ENCODE measurements at regions not wholly inside any gene's neighbourhood (a gene's known extent, or its start where the extent isn't known, plus 50 kb on each side); places are given as distances from the start of the nearest gene placed in this dataset.
A peak's percentile ranks its signal among the peaks of the same experiment; 100 is the strongest.

DNA sequence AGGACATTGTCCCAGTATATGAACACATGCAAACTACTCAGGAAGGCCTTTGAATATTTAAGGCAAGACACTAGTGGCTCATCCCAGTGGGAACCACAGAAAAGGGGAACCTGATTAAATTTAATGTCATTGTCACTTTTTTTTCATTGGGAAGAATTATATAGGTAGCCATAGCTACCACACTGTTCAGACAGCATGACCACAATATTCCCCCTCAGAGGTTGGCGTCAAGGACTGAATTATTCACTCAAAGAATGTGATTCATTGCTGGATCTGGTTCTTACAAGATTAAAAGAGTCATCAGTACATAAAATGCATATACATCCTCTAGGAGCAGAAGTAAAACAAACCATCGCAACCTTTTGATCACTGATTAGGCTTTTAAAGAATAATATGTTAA, 92.0 kb upstream of the SMARCAD1 start:
- intact Hi-C loops (cut with micrococcal nuclease) = no loop called here
- Mint-ChIP-seq H3K4me3 (no peak overlapping the region), H3K9me3 (no peaks in the 10 kb centered on the region), H3K4me1 (ENCODE audit: low read depth) (no peaks in the 10 kb centered on the region), H3K27me3 (no peaks in the 10 kb centered on the region), H3K36me3 (ENCODE audit: low read depth) (no peaks in the 10 kb centered on the region), H3K27ac (no peak overlapping the region)
- ChIA-PET POLR2A (no interaction called here), CTCF (no interaction called here)
- ATAC-seq (no peak), DNase-seq (no peak)
- TF ChIP-seq, protein P1, sequence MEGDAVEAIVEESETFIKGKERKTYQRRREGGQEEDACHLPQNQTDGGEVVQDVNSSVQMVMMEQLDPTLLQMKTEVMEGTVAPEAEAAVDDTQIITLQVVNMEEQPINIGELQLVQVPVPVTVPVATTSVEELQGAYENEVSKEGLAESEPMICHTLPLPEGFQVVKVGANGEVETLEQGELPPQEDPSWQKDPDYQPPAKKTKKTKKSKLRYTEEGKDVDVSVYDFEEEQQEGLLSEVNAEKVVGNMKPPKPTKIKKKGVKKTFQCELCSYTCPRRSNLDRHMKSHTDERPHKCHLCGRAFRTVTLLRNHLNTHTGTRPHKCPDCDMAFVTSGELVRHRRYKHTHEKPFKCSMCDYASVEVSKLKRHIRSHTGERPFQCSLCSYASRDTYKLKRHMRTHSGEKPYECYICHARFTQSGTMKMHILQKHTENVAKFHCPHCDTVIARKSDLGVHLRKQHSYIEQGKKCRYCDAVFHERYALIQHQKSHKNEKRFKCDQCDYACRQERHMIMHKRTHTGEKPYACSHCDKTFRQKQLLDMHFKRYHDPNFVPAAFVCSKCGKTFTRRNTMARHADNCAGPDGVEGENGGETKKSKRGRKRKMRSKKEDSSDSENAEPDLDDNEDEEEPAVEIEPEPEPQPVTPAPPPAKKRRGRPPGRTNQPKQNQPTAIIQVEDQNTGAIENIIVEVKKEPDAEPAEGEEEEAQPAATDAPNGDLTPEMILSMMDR (IDR thresholded peaks at IDR 0.05) = no peak

- ATAC-seq = no peak
- Mint-ChIP-seq H3K4me1 (ENCODE audit: low read depth) (no peaks in the 10 kb centered on the region), H3K27me3 (no peaks in the 10 kb centered on the region), H3K4me3 (no peak overlapping the region), H3K9me3 (no peaks in the 10 kb centered on the region), H3K27ac (no peak overlapping the region), H3K36me3 (ENCODE audit: low read depth) (no peaks in the 10 kb centered on the region)
- CTCF ChIA-PET = no interaction called here
- TF ChIP-seq, protein P1 (IDR thresholded peaks at IDR 0.05) = no peak
- DNase-seq = no peak
- intact Hi-C loops (cut with micrococcal nuclease) = no loop called here
- POLR2A ChIA-PET = no interaction called here
Measured at GRCh38 chr4:94116842-94117241, 90.8 kb upstream of the SMARCAD1 start.

DNA sequence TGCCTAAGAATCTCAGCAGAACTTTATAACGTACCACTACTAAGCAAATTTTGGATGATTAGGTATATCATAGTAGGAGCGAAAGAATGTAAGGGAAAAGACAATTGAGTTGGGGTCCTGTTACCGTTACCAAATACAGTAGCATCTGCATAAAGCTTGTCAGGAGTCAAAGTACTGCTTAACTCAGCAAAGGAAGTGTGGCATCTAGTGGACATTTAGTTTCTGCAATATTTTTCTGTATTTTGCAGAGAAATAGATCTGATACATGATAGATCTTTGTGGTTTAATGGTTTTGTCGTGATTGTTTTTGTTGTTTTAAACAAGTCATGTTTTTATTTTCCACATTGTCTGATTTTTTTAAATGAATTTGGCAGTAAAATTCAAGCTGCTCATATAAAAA, 81.0 kb upstream of the SMARCAD1 start:
- Mint-ChIP-seq H3K4me3 (no peak overlapping the region), H3K9me3 (no peaks in the 10 kb centered on the region), H3K4me1 (ENCODE audit: low read depth) (no peaks in the 10 kb centered on the region), H3K27me3 (peaks cover 8% of the 10 kb centered on the region), H3K36me3 (ENCODE audit: low read depth) (no peaks in the 10 kb centered on the region), H3K27ac (no peak overlapping the region)
- DNase-seq = no peak
- POLR2A ChIA-PET = no interaction called here
- no peak for ATAC-seq
- intact Hi-C loops (cut with micrococcal nuclease) = no loop called here
- CTCF ChIA-PET = interaction anchor here (0.9 kb wide), 1 partner anchor 336 kb away, joined by 3 read pairs; no protein-coding TSS in a partner anchor
- TF ChIP-seq, protein P1 (IDR thresholded peaks at IDR 0.05) = no peak

DNA sequence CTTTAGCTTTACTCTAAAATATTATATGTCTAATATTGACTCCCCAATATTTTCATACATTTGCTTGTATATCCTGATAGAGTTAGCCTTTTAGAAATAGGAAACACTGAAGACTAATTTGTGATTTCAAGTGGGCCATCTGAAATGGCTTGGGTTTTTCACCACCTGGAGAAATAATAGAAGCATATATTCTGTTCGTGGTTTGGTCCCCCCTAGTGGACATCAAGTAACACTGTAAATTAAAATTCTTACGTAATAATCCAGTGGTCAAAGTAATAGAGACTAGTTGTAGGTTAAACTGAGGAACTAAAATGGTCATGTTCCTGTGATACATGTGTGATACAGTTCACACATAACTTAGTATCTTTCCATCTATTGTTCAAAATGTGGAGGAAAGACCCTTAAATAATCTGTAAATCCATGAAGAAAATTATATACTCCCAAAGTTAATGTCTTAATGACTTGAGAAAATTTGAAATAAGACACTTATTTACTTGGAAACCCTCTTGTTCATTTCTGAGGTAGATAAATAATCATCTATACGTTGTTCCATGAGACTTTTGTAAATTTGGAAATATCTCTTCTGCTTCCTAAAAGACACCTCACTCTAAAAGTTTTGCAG, 79.8 kb upstream of the SMARCAD1 start:
- H3K27ac Mint-ChIP-seq = no peak overlapping the region
- H3K27me3 Mint-ChIP-seq = peaks cover 10% of the 10 kb centered on the region
- intact Hi-C loops (cut with micrococcal nuclease) = no loop called here
- no peaks in the 10 kb centered on the region for H3K36me3 Mint-ChIP-seq (ENCODE audit: low read depth)
- ChIA-PET POLR2A (no interaction called here), CTCF (no interaction called here)
- TF ChIP-seq, protein P1 (IDR thresholded peaks at IDR 0.05) = peak; percentile 54
- DNase-seq = no peak
- no peak for ATAC-seq
- no peaks in the 10 kb centered on the region for H3K9me3 Mint-ChIP-seq
- H3K4me3 Mint-ChIP-seq = no peak overlapping the region
- H3K4me1 Mint-ChIP-seq (ENCODE audit: low read depth) = no peaks in the 10 kb centered on the region

GRCh38 chr4:94131212-94131611, 76.5 kb upstream of the SMARCAD1 start:
- Mint-ChIP-seq H3K9me3 (no peaks in the 10 kb centered on the region), H3K4me3 (no peak overlapping the region), H3K36me3 (ENCODE audit: low read depth) (no peaks in the 10 kb centered on the region), H3K4me1 (ENCODE audit: low read depth) (no peaks in the 10 kb centered on the region), H3K27me3 (peaks cover 12% of the 10 kb centered on the region), H3K27ac (no peak overlapping the region)
- no peak for DNase-seq
- no peak for ATAC-seq
- TF ChIP-seq, protein P1 (IDR thresholded peaks at IDR 0.05) = no peak
- intact Hi-C loops (cut with micrococcal nuclease) = loop anchor here (5.0 kb wide), 1 partner anchor 339 kb away; no protein-coding TSS in a partner anchor
- ChIA-PET CTCF (no interaction called here), POLR2A (no interaction called here)
